Stomach (tissue), 4 donors: ENCODE measurements at regions not wholly inside any gene's neighbourhood (a gene's known extent, or its start where the extent isn't known, plus 50 kb on each side); places are given as distances from the start of the nearest gene placed in this dataset.

ENCODE experiments used
- CTCF ChIP-seq, 7 experiments: fragments of 450-650 bp in 4 of 7; fragments of 200-600 bp in 3 of 7; sonication (generic) in 3 of 7; IDR thresholded peaks; one replicate each; pipeline ENCODE4 v1.5.1; 2016 to 2019; ENCODE audit warnings: antibody characterized with exemption in 7 of 7, control low read depth in 2 of 7, mild to moderate bottlenecking in 1 of 7
- EP300 ChIP-seq: sonication (generic); formaldehyde crosslinking; IDR thresholded peaks from one replicate; pipeline ENCODE4 v1.6.1; 2017; ENCODE audit warnings: antibody characterized with exemption
- POLR2A ChIP-seq, 4 donors: fragments of 450-650 bp; IDR thresholded peaks; one replicate each; pipeline ENCODE4 v1.6.1; 2016; ENCODE audit warnings: antibody characterized with exemption in 4 of 4, control low read depth in 2 of 4, mild to moderate bottlenecking in 1 of 4, moderate library complexity in 1 of 4
- POLR2AphosphoS5 ChIP-seq, 3 donors: sonication (generic); formaldehyde crosslinking; IDR thresholded peaks; one replicate each; pipeline ENCODE4 v1.6.1; 2016; ENCODE audit warnings: antibody characterized with exemption in 3 of 3

- TF ChIP-seq POLR2A (IDR thresholded peaks at IDR 0.05): no peak
- TF ChIP-seq EP300: no peak
- TF ChIP-seq CTCF (IDR thresholded peaks at IDR 0.05): no peak
- no peak for TF ChIP-seq POLR2AphosphoS5 (IDR thresholded peaks at IDR 0.05)
These were observed 206.3 kb upstream of the NOL4 start for GRCh38 chr18:34431042-34431441.
